ENCODE measurements at regions not wholly inside any gene's neighbourhood (a gene's known extent, or its start where the extent isn't known, plus 50 kb on each side); places are given as distances from the start of the nearest gene placed in this dataset.
"Not testable (repeated sequence)": the region's sequence is repeated elsewhere in the genome, so short reads cannot be mapped to it uniquely, and the experiment has no call there.

DNA sequence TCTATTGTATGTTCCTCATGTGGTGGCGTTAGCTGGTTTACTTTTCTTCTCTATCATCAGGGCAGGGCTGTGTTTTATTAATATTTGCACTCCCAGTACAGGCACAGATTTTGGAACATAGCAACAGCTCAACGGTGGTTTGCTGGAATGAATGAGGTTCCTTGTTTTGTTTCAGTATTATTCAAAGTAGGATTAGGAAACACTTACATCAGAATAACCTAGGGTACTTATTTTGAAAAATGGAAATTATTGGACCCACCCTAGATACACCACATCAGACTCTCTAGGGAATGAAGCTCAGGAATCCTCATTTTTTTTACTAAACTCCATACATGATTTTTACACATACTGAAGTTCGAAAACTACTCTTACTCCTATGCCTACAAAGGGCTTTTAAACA is 108.8 kb upstream of the ENPEP start:
- no peak for DNase-seq (ENCODE audit: extremely low read depth in 1 of 11, low read depth in 9 of 11, low spot score in 4 of 11)

DNA sequence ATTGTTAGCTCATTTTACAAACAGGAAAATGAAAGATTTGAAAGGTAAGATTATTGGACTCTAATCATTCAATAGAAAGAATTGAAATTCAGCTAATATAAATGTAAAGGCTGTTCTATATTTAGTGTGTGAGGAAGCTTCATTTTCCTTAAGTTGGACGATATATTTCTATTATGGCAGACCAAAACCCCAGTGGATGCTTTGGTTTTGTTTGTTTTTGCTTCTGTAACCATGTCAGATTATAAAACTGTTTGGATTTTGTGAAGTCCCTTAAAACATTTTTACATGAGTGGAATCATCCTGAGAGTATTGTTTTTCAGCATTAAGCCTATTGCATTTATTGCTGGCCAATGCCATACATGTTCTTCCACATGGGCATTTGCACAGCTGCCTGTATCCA is 110.2 kb upstream of the ENPEP start:
- DNase-seq (ENCODE audit: extremely low read depth in 1 of 11, low read depth in 9 of 11, low spot score in 4 of 11): no peak

DNA sequence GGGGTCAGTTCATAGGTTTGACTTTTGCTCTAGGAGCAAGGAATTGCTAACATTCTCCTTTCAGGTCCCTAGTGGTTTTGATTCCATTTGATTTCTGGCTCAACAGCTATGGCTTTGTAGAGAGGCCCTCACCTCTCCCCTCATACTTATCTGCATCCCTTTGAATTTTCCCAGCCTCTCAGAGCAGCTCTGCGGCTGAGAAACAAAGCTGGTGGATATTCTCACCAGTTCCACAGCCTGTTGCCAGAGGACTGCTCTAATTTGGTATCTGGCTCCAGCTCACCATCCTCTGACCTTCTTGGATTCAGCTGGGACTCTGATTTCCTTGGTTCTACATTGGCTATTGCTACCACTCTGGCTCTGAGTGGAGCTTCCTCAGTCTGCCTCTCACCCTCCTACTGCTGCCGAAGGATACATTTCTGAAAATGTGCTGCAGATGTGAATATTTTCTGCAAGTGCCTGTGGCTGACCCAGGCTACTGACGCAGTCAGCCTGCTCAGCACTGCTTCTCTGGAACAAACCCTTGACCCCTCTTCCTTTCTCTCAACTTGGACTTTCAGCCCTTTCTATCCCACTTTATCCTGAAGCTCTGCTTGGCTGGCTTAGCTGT is 110.9 kb upstream of the ENPEP start:
- peak in 3 of 11 donors; percentile 30 to 46 (median 32) for DNase-seq (ENCODE audit: extremely low read depth in 1 of 11, low read depth in 9 of 11, low spot score in 4 of 11)

GRCh38 chr4:110361921-110362320 is 114.0 kb upstream of the ENPEP start:
- DNase-seq (ENCODE audit: extremely low read depth in 1 of 11, low read depth in 9 of 11, low spot score in 4 of 11): peak in 2 of 11 donors; percentile 18 to 24

GRCh38 chr4:110359076-110359475 is 116.9 kb upstream of the ENPEP start:
- DNase-seq (ENCODE audit: extremely low read depth in 1 of 11, low read depth in 9 of 11, low spot score in 4 of 11): no peak

- DNase-seq (ENCODE audit: extremely low read depth in 1 of 11, low read depth in 9 of 11, low spot score in 4 of 11): no peak
Measured at GRCh38 chr4:110357521-110357920, 118.4 kb upstream of the ENPEP start.

- DNase-seq (ENCODE audit: extremely low read depth in 1 of 11, low read depth in 9 of 11, low spot score in 4 of 11): no peak
Measured at GRCh38 chr4:110354460-110354859, 121.5 kb upstream of the ENPEP start.

GRCh38 chr4:110352670-110353442 is 123.1 kb upstream of the ENPEP start:
- DNase-seq (ENCODE audit: extremely low read depth in 1 of 11, low read depth in 9 of 11, low spot score in 4 of 11): no peak

- no peak for DNase-seq (ENCODE audit: extremely low read depth in 1 of 11, low read depth in 9 of 11, low spot score in 4 of 11)
Measured at GRCh38 chr4:110348711-110349383, 127.1 kb upstream of the ENPEP start.

GRCh38 chr4:110347805-110348204 is 128.2 kb upstream of the ENPEP start:
- DNase-seq (ENCODE audit: extremely low read depth in 1 of 11, low read depth in 9 of 11, low spot score in 4 of 11): no peak

DNA sequence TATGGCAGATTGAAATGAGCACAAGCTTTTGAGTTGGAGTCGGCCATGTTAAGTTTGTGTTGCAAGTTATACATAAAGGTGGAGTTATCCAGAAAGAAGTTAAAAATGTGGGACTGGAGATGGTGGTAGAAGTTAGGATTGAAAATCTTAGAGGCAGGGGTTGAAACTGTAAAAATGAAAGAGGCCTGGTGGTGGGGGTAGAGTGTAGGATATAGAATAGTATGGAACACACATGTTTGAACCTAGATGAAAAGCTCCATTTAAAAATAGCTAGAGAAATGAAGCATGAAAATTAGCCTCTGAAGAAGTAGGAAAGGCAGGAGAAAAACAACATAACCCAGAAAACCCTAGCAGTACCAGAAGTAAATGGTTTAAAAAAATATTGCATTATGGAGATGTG is 131.8 kb upstream of the ENPEP start:
- DNase-seq (ENCODE audit: extremely low read depth in 1 of 11, low read depth in 9 of 11, low spot score in 4 of 11): peak in 1 of 11 donors; percentile 9

GRCh38 chr4:110343534-110343933 is 132.4 kb upstream of the ENPEP start:
- DNase-seq (ENCODE audit: extremely low read depth in 1 of 11, low read depth in 9 of 11, low spot score in 4 of 11): no peak

- not testable (repeated sequence) for DNase-seq (ENCODE audit: extremely low read depth in 1 of 11, low read depth in 9 of 11, low spot score in 4 of 11)
Measured at GRCh38 chr4:110341118-110341517, 134.8 kb upstream of the ENPEP start.

GRCh38 chr4:110335399-110335798 is 137.0 kb upstream of the ELOVL6 start:
- DNase-seq (ENCODE audit: extremely low read depth in 1 of 11, low read depth in 9 of 11, low spot score in 4 of 11): no peak

GRCh38 chr4:110332483-110332882 is 134.1 kb upstream of the ELOVL6 start:
- DNase-seq (ENCODE audit: extremely low read depth in 1 of 11, low read depth in 9 of 11, low spot score in 4 of 11): no peak

DNA sequence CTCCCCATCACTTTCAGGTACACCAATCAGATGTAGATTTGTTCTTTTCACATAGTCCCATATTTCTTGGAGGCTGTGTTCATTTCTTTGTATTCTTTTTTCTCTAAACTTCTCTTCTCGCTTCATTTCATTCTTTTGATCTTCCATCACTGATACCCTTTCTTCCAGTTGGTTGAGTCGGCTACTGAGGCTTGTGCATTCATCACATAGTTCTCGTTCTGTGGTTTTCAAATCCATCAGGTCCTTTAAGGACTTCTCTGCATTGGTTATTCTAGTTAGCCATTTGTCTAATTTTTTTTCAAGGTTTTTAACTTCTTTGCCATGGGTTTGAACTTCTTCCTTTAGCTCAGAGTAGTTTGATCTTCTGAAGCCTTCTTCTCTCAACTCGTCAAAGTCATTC is 128.0 kb upstream of the ELOVL6 start:
- DNase-seq (ENCODE audit: extremely low read depth in 1 of 11, low read depth in 9 of 11, low spot score in 4 of 11): not testable (repeated sequence)

DNA sequence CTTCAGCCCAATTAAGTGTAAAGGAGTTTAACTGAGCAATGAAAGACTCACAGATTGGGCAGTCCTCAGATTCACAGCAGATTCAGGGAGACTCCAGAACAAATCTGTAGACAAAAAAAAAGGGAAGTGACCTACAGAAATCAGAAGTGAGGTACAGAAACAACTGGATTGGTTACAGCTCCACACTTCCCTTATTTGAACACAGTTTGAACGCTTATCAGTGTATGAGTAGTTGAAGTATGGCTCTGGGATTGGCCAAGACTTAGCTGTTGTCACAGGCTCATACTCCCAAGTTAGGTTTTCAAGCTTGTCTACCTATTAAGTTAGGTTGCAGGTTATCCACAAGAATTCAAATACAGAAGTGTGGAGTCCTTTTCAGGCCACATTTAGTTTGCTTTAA is 112.4 kb upstream of the ELOVL6 start:
- no peak for DNase-seq (ENCODE audit: extremely low read depth in 1 of 11, low read depth in 9 of 11, low spot score in 4 of 11)

DNA sequence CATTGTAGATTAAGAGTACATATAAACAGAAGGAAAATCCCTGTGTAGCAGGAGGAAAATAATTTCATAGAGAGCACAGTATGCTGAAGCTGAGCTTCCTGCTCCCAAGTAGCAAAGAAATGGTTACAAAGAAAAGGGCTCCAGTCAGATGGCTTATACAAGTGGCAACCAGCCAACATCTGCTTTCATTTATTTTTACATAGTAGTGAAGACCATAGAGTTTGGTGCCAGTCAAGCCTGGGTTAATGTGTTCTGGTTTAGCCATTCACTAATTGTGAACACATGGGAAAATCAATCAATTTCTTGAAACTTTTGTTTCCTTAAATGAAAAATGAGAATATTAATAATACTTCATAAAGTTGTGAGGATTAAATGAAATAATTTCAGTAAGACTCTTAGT is 111.3 kb upstream of the ELOVL6 start:
- no peak for DNase-seq (ENCODE audit: extremely low read depth in 1 of 11, low read depth in 9 of 11, low spot score in 4 of 11)

GRCh38 chr4:110306303-110306702 is 107.9 kb upstream of the ELOVL6 start:
- peak in 4 of 11 donors; percentile 5 to 26 (median 18) for DNase-seq (ENCODE audit: extremely low read depth in 1 of 11, low read depth in 9 of 11, low spot score in 4 of 11)

DNA sequence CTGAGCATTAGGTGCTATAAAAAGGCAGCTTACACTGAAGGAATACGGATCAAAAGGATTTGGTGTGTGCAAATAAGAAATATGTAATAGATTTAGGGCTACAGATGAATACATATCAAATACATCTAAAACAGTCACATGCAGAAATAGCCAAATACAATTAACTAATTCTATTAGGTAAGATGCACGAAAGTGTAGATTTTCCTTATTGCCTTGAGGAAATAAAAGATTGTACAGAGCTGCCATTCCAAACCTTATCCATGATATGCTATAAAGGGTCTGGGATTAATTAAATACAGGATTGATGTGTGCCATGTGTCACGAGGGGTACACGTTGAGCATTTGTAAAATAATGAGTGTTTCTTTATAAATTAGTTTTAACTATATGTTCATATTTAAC is 107.0 kb upstream of the ELOVL6 start:
- DNase-seq (ENCODE audit: extremely low read depth in 1 of 11, low read depth in 9 of 11, low spot score in 4 of 11): no peak
